T-helper 2 cell treated with Interferon-gamma antibody and Interleukin-4, amounts not matched to agents 5 μg/mL and 100 μg/mL, for 36 hours (primary cell): ENCODE measurements at regions not wholly inside any gene's neighbourhood (a gene's known extent, or its start where the extent isn't known, plus 50 kb on each side); places are given as distances from the start of the nearest gene placed in this dataset.

Experiments
- DNase-seq: peaks from one replicate; pipeline ENCODE4 v3.0.0; 2021; ENCODE audit warnings: low spot score
- H3K27ac Mint-ChIP-seq: one replicate; pipeline ENCODE4 v1.8.0; 2021; ENCODE audit warnings: mild to moderate bottlenecking, mixed read lengths
- H3K27me3 Mint-ChIP-seq: one replicate; pipeline ENCODE4 v1.8.0; 2021; ENCODE audit warnings: low read depth, mixed read lengths
- H3K36me3 Mint-ChIP-seq: one replicate; pipeline ENCODE4 v1.8.0; 2021; ENCODE audit warnings: low read depth, mixed read lengths
- H3K4me1 Mint-ChIP-seq: one replicate; pipeline ENCODE4 v1.8.0; 2021; ENCODE audit warnings: low read depth, mixed read lengths
- H3K4me3 Mint-ChIP-seq: one replicate; pipeline ENCODE4 v1.8.0; 2022; ENCODE audit warnings: mild to moderate bottlenecking, moderate library complexity, mixed read lengths
- H3K9me3 Mint-ChIP-seq: one replicate; pipeline ENCODE4 v1.8.0; 2021; ENCODE audit warnings: mixed read lengths

- no peaks in the 10 kb centered on the region for H3K36me3 Mint-ChIP-seq
- H3K27me3 Mint-ChIP-seq: peaks cover 2% of the 10 kb centered on the region
- H3K27ac Mint-ChIP-seq: no peak overlapping the region
- peaks cover under 1% of the 10 kb centered on the region for H3K4me1 Mint-ChIP-seq
- no peaks in the 10 kb centered on the region for H3K9me3 Mint-ChIP-seq
- DNase-seq: no peak
- H3K4me3 Mint-ChIP-seq: no peak overlapping the region
Measured at GRCh38 chr11:10641912-10642697, 51.5 kb downstream of the IRAG1 start.

GRCh38 chr11:10641177-10641911 is 52.2 kb downstream of the IRAG1 start:
- Mint-ChIP-seq H3K4me3 (no peak overlapping the region), H3K36me3 (no peaks in the 10 kb centered on the region), H3K4me1 (no peaks in the 10 kb centered on the region), H3K27me3 (peaks cover 2% of the 10 kb centered on the region), H3K27ac (no peak overlapping the region), H3K9me3 (no peaks in the 10 kb centered on the region)
- DNase-seq: no peak

- no peaks in the 10 kb centered on the region for H3K4me1 Mint-ChIP-seq
- no peak overlapping the region for H3K27ac Mint-ChIP-seq
- DNase-seq: no peak
- H3K9me3 Mint-ChIP-seq: no peaks in the 10 kb centered on the region
- H3K36me3 Mint-ChIP-seq: no peaks in the 10 kb centered on the region
- H3K27me3 Mint-ChIP-seq: peaks cover 2% of the 10 kb centered on the region
- H3K4me3 Mint-ChIP-seq: no peak overlapping the region
Measured at GRCh38 chr11:10640308-10640707, 53.2 kb downstream of the IRAG1 start.

GRCh38 chr11:10639350-10639749 is 54.2 kb downstream of the IRAG1 start:
- Mint-ChIP-seq H3K4me1 (no peaks in the 10 kb centered on the region), H3K9me3 (no peaks in the 10 kb centered on the region), H3K4me3 (no peak overlapping the region), H3K36me3 (no peaks in the 10 kb centered on the region), H3K27me3 (peaks cover 2% of the 10 kb centered on the region), H3K27ac (no peak overlapping the region)
- no peak for DNase-seq

- no peaks in the 10 kb centered on the region for H3K36me3 Mint-ChIP-seq
- DNase-seq: no peak
- no peaks in the 10 kb centered on the region for H3K4me1 Mint-ChIP-seq
- H3K4me3 Mint-ChIP-seq: no peak overlapping the region
- no peaks in the 10 kb centered on the region for H3K9me3 Mint-ChIP-seq
- peaks cover 2% of the 10 kb centered on the region for H3K27me3 Mint-ChIP-seq
- H3K27ac Mint-ChIP-seq: no peak overlapping the region
Measured at GRCh38 chr11:10638316-10638925, 55.1 kb downstream of the IRAG1 start.

- H3K9me3 Mint-ChIP-seq: no peaks in the 10 kb centered on the region
- H3K4me3 Mint-ChIP-seq: no peak overlapping the region
- no peak overlapping the region for H3K27ac Mint-ChIP-seq
- no peaks in the 10 kb centered on the region for H3K36me3 Mint-ChIP-seq
- no peak for DNase-seq
- H3K27me3 Mint-ChIP-seq: peaks cover 2% of the 10 kb centered on the region
- H3K4me1 Mint-ChIP-seq: no peaks in the 10 kb centered on the region
Measured at GRCh38 chr11:10637731-10638151, 55.8 kb downstream of the IRAG1 start.

GRCh38 chr11:10634407-10634806 is 59.1 kb downstream of the IRAG1 start:
- no peak overlapping the region for H3K4me3 Mint-ChIP-seq
- no peak for DNase-seq

GRCh38 chr11:10633261-10633660 is 60.3 kb downstream of the IRAG1 start:
- Mint-ChIP-seq H3K36me3 (no peaks in the 10 kb centered on the region), H3K4me3 (no peak overlapping the region), H3K27ac (no peak overlapping the region), H3K4me1 (peaks cover 5% of the 10 kb centered on the region), H3K27me3 (no peaks in the 10 kb centered on the region), H3K9me3 (no peaks in the 10 kb centered on the region)
- DNase-seq: no peak

More at GRCh38 chr11:10634407-10634806, 59.1 kb downstream of the IRAG1 start:
- Mint-ChIP-seq H3K27me3 (peaks cover under 1% of the 10 kb centered on the region), H3K36me3 (no peaks in the 10 kb centered on the region), H3K27ac (no peak overlapping the region), H3K4me1 (no peaks in the 10 kb centered on the region), H3K9me3 (no peaks in the 10 kb centered on the region)

- Mint-ChIP-seq H3K36me3 (no peaks in the 10 kb centered on the region), H3K9me3 (no peaks in the 10 kb centered on the region), H3K4me3 (no peak overlapping the region), H3K27me3 (no peaks in the 10 kb centered on the region), H3K27ac (no peak overlapping the region), H3K4me1 (peaks cover 5% of the 10 kb centered on the region)
- no peak for DNase-seq
Measured at GRCh38 chr11:10632483-10632882, 61.1 kb downstream of the IRAG1 start.

- Mint-ChIP-seq H3K27ac (no peak overlapping the region), H3K4me3 (no peak overlapping the region), H3K27me3 (no peaks in the 10 kb centered on the region), H3K9me3 (no peaks in the 10 kb centered on the region), H3K36me3 (no peaks in the 10 kb centered on the region), H3K4me1 (peaks cover 5% of the 10 kb centered on the region)
- no peak for DNase-seq
Measured at GRCh38 chr11:10631761-10632160, 61.8 kb downstream of the IRAG1 start.

- no peak for DNase-seq
- Mint-ChIP-seq H3K27me3 (no peaks in the 10 kb centered on the region), H3K36me3 (no peaks in the 10 kb centered on the region), H3K27ac (no peak overlapping the region), H3K9me3 (no peaks in the 10 kb centered on the region), H3K4me1 (peaks cover 5% of the 10 kb centered on the region), H3K4me3 (no peak overlapping the region)
Measured at GRCh38 chr11:10629411-10630002, 61.0 kb upstream of the LYVE1 start.

- Mint-ChIP-seq H3K9me3 (no peaks in the 10 kb centered on the region), H3K27ac (no peak overlapping the region), H3K27me3 (no peaks in the 10 kb centered on the region), H3K4me1 (peaks cover 8% of the 10 kb centered on the region), H3K4me3 (no peak overlapping the region), H3K36me3 (no peaks in the 10 kb centered on the region)
- DNase-seq: no peak
Measured at GRCh38 chr11:10628508-10629236, 60.2 kb upstream of the LYVE1 start.

- no peak for DNase-seq
- Mint-ChIP-seq H3K27me3 (no peaks in the 10 kb centered on the region), H3K36me3 (no peaks in the 10 kb centered on the region), H3K4me3 (no peak overlapping the region), H3K27ac (no peak overlapping the region), H3K4me1 (peaks cover 17% of the 10 kb centered on the region), H3K9me3 (no peaks in the 10 kb centered on the region)
Measured at GRCh38 chr11:10627816-10628215, 59.4 kb upstream of the LYVE1 start.
